ENCODE measurements at regions not wholly inside any gene's neighbourhood (a gene's known extent, or its start where the extent isn't known, plus 50 kb on each side); places are given as distances from the start of the nearest gene placed in this dataset.

GRCh38 chr6:76397966-76398365 is 325.5 kb upstream of the IMPG1 start:
- Histone ChIP-seq H3K27ac (replicated peaks) (no peak overlapping the region), H3K9me3 (replicated peaks) (peaks cover 8% of the 10 kb centered on the region), H3K36me3 (no peaks in the 10 kb centered on the region), H3K27me3 (ENCODE audit: low read depth) (no peaks in the 10 kb centered on the region), H3K4me3 (no peak overlapping the region), H3K4me1 (no peaks in the 10 kb centered on the region)
- intact Hi-C loops (cut with micrococcal nuclease): no loop called here
- DNase-seq: no peak
- no peak for TF ChIP-seq CTCF (IDR thresholded peaks at IDR 0.05; ENCODE audit: borderline replicate concordance)

DNA sequence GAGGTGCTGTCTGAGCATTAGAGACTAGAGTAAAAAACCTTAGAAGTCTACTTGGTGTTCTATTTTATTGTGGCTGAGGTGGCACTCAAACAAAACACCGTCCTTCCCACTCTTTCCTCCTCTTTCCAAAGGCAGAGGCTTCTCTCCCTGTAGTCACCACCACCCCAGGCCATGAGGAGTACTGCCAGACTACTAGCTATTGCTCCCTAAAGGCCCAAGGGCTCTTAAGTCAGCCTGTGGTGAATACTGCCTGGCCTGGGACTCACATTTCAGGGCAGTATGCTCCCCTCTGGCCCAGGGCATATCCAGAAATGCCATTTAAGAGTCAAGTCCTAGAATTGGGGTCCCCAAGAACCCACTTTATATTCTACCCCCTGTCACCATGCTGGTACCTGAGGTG is 309.7 kb upstream of the IMPG1 start:
- Histone ChIP-seq H3K27me3 (ENCODE audit: low read depth) (no peaks in the 10 kb centered on the region), H3K27ac (replicated peaks) (no peak overlapping the region), H3K9me3 (replicated peaks) (peaks cover 52% of the 10 kb centered on the region), H3K36me3 (no peaks in the 10 kb centered on the region), H3K4me1 (no peaks in the 10 kb centered on the region), H3K4me3 (no peak overlapping the region)
- no peak for TF ChIP-seq CTCF (IDR thresholded peaks at IDR 0.05; ENCODE audit: borderline replicate concordance)
- DNase-seq: no peak
- intact Hi-C loops (cut with micrococcal nuclease): no loop called here

GRCh38 chr6:76381612-76382011 is 309.1 kb upstream of the IMPG1 start:
- TF ChIP-seq CTCF (IDR thresholded peaks at IDR 0.05; ENCODE audit: borderline replicate concordance): no peak
- intact Hi-C loops (cut with micrococcal nuclease): no loop called here

GRCh38 chr6:76351275-76351674 is 278.8 kb upstream of the IMPG1 start:
- Histone ChIP-seq H3K9me3 (replicated peaks) (no peaks in the 10 kb centered on the region), H3K36me3 (no peaks in the 10 kb centered on the region), H3K27ac (replicated peaks) (no peak overlapping the region), H3K4me1 (no peaks in the 10 kb centered on the region), H3K27me3 (ENCODE audit: low read depth) (no peaks in the 10 kb centered on the region), H3K4me3 (no peak overlapping the region)
- intact Hi-C loops (cut with micrococcal nuclease): no loop called here
- DNase-seq: no peak
- peak; percentile 54 for TF ChIP-seq CTCF (IDR thresholded peaks at IDR 0.05; ENCODE audit: borderline replicate concordance)

More at GRCh38 chr6:76381612-76382011, 309.1 kb upstream of the IMPG1 start:
- no peak for DNase-seq
- H3K9me3 ChIP-seq (replicated peaks): peaks cover 58% of the 10 kb centered on the region
- H3K36me3 ChIP-seq: no peaks in the 10 kb centered on the region
- no peaks in the 10 kb centered on the region for H3K27me3 ChIP-seq (ENCODE audit: low read depth)
- no peak overlapping the region for H3K4me3 ChIP-seq
- H3K27ac ChIP-seq (replicated peaks): no peak overlapping the region
- no peaks in the 10 kb centered on the region for H3K4me1 ChIP-seq

DNA sequence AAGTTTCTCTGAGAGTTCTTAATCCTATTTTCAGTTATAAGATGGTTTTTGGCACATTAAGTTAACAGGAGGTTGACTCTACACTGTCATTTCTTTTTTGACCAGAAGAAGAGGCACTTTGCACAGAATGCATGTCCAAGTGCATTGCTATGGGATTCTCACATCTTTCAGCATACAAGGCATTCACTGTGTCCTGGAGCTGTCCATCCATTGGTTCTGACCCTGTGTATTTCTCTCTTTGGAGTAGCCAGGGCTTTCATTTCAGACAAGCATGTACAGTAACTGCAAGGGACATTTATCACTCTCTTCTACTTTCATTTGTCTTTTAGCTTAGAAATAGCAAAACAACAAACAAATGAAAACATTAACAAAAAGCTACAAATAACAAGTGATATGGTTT is 275.1 kb upstream of the IMPG1 start:
- Histone ChIP-seq H3K4me1 (no peaks in the 10 kb centered on the region), H3K36me3 (no peaks in the 10 kb centered on the region), H3K27me3 (ENCODE audit: low read depth) (no peaks in the 10 kb centered on the region), H3K27ac (replicated peaks) (no peak overlapping the region), H3K4me3 (no peak overlapping the region), H3K9me3 (replicated peaks) (no peaks in the 10 kb centered on the region)
- intact Hi-C loops (cut with micrococcal nuclease): no loop called here
- DNase-seq: no peak
- no peak for TF ChIP-seq CTCF (IDR thresholded peaks at IDR 0.05; ENCODE audit: borderline replicate concordance)
